ENCODE measurements at regions not wholly inside any gene's neighbourhood (a gene's known extent, or its start where the extent isn't known, plus 50 kb on each side); places are given as distances from the start of the nearest gene placed in this dataset.

GRCh38 chr1:57868239-57868638, 444.4 kb upstream of the DAB1 start:
- TF ChIP-seq CTCF (IDR thresholded peaks at IDR 0.05) (no peak), EZH2 (IDR thresholded peaks at IDR 0.05) (no peak), EZH2phosphoT487 (IDR thresholded peaks at IDR 0.05) (no peak)

All from neural progenitor cell (in vitro differentiated cells).